Effector memory CD8-positive, alpha-beta T cell (primary cell): ENCODE measurements at regions not wholly inside any gene's neighbourhood (a gene's known extent, or its start where the extent isn't known, plus 50 kb on each side); places are given as distances from the start of the nearest gene placed in this dataset.
"Not testable (repeated sequence)": the region's sequence is repeated elsewhere in the genome, so short reads cannot be mapped to it uniquely, and the experiment has no call there.

Experiments
- ATAC-seq: fragments of 150-1000 bp; cut with Tn5 transposase; replicated peaks from 2 replicates; pipeline ENCODE4 v1.10.0; 2021; ENCODE audit warnings: mild to moderate bottlenecking, moderate library complexity
- DNase-seq, 3 experiments: peaks; one replicate each; pipeline ENCODE4 v3.0.0; 2021
- H3K27ac Mint-ChIP-seq, 2 donors: one replicate each; pipeline ENCODE4 v1.8.0; 2022; ENCODE audit warnings: mild to moderate bottlenecking in 2 of 2, mixed read lengths in 2 of 2, moderate library complexity in 2 of 2
- H3K27me3 Mint-ChIP-seq, 2 donors: one replicate each; pipeline ENCODE4 v1.8.0; 2022; ENCODE audit warnings: mixed read lengths in 2 of 2
- H3K36me3 Mint-ChIP-seq: one replicate; pipeline ENCODE4 v1.8.0; 2022; ENCODE audit warnings: mild to moderate bottlenecking, moderate library complexity, mixed read lengths; ENCODE audit not compliant: insufficient read depth
- H3K4me1 Mint-ChIP-seq, 2 donors: one replicate each; pipeline ENCODE4 v1.8.0; 2022; ENCODE audit warnings: low read depth in 2 of 2, mixed read lengths in 2 of 2
- H3K4me3 Mint-ChIP-seq, 2 donors: one replicate each; pipeline ENCODE4 v1.8.0; 2022; ENCODE audit warnings: mild to moderate bottlenecking in 2 of 2, mixed read lengths in 2 of 2, moderate library complexity in 2 of 2
- H3K9me3 Mint-ChIP-seq, 2 donors: one replicate each; pipeline ENCODE4 v1.8.0; 2022; ENCODE audit warnings: mixed read lengths in 2 of 2

GRCh38 chr2:239822146-239822831 is 202.9 kb downstream of the NDUFA10 start:
- DNase-seq (no peak), ATAC-seq (no peak)
- H3K27me3 Mint-ChIP-seq, result peaks cover 38 to 76% of the 10 kb centered on the region in 2 donors
- no peaks in the 10 kb centered on the region for H3K9me3 Mint-ChIP-seq
- H3K36me3 Mint-ChIP-seq, result no peaks in the 10 kb centered on the region
- H3K27ac Mint-ChIP-seq, result no peak overlapping the region
- H3K4me3 Mint-ChIP-seq, result no peak overlapping the region
- H3K4me1 Mint-ChIP-seq, result peaks cover 0 to 7% of the 10 kb centered on the region in 2 donors

DNA sequence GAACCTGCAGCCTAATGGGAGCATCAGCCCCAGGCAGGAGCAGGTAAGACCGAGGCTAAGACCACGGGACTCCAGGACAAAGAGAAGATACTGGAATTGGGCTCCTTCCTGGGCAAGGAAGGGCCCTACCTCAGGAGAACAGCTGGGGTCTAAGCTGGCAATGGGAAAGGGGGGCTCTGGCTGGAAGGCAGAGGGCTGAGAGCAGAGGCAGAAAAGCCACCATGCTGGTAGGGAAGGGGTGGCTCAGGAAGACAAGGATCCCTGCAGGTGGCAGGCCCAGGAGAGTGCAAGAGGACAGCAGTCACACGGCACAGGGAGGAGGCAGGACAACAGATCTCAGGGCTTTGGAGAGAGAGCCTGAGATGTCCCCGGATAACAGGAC is 203.5 kb downstream of the NDUFA10 start:
- no peaks in the 10 kb centered on the region for H3K9me3 Mint-ChIP-seq
- H3K4me3 Mint-ChIP-seq, result no peak overlapping the region
- no peak for ATAC-seq
- H3K36me3 Mint-ChIP-seq, result no peaks in the 10 kb centered on the region
- peaks cover 38 to 71% of the 10 kb centered on the region in 2 donors for H3K27me3 Mint-ChIP-seq
- H3K27ac Mint-ChIP-seq, result no peak overlapping the region
- no peak for DNase-seq
- peaks cover 0 to 7% of the 10 kb centered on the region in 2 donors for H3K4me1 Mint-ChIP-seq

GRCh38 chr2:239820836-239821693 is 204.1 kb downstream of the NDUFA10 start:
- DNase-seq (no peak), ATAC-seq (no peak)
- no peaks in the 10 kb centered on the region for H3K36me3 Mint-ChIP-seq
- H3K4me3 Mint-ChIP-seq, result no peak overlapping the region
- no peaks in the 10 kb centered on the region for H3K9me3 Mint-ChIP-seq
- H3K4me1 Mint-ChIP-seq, result peaks cover 0 to 7% of the 10 kb centered on the region in 2 donors
- H3K27me3 Mint-ChIP-seq, result peaks cover 38 to 66% of the 10 kb centered on the region in 2 donors
- H3K27ac Mint-ChIP-seq, result peak overlapping the region; percentile 49 to 70

DNA sequence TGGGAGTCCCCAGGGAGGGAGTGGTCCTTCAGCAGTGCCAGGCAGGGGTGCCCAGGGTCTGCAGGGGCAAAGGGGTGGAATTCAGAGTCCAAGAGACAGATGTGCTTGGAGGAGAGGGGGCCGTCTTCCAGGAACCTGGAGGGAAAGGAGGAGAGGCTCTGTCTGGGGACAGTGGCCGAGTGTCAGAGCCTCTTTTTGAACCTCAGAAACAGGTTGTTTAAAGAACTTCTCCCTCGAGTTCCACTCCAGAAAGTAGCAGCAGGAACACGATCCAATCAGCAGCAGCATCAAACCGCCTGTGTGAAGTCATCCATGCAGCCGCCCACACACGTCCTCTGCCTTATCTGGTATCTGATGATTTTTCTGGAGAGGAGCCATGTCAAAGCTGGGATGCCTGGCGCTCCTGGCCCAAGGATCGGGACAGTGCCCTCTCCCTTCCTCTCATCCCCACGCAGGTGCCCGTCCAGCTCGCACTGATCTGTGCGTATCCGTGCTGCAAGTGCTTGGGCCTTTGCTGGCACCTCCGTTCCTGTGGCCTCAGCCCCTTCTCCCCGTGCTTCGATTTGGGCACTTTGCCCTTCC is 205.1 kb downstream of the NDUFA10 start:
- ATAC-seq, result no peak

GRCh38 chr2:239819091-239819973 is 205.8 kb downstream of the NDUFA10 start:
- Mint-ChIP-seq H3K27me3 (peaks cover 39 to 71% of the 10 kb centered on the region in 2 donors), H3K4me1 (peaks cover 0 to 5% of the 10 kb centered on the region in 2 donors)
- ATAC-seq, result no peak

More for the DNA sequence above, 205.1 kb downstream of the NDUFA10 start:
- Mint-ChIP-seq H3K9me3 (no peaks in the 10 kb centered on the region), H3K27me3 (peaks cover 38 to 73% of the 10 kb centered on the region in 2 donors), H3K4me1 (peaks cover 0 to 7% of the 10 kb centered on the region in 2 donors), H3K36me3 (no peaks in the 10 kb centered on the region), H3K4me3 (no peak overlapping the region), H3K27ac (peak overlapping the region; percentile 49 to 70)
- DNase-seq, result no peak

DNA sequence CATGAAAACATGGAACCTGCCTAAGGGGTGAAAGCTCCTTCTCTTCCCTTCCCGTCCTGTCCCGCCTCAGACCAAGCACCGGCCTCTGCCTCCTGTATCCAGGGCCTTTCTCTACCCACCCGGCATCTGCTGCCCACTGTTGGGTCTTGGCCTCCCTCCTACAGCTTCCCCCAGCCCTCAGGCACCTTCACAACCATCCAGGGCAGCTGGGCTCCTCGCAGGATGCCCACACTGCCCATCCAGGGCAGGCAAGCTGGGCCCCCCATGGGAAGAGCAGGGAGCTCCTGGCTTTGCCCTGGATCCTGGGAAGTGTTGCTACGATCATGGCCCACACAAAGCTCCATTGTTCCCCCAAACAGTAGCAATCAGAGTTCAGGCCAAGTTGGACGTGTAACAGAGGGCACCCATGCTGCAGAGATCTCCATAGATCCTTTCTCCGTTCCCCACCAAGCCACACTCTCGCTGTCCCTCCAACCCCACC is 206.6 kb downstream of the NDUFA10 start:
- no peak for ATAC-seq
- H3K27me3 Mint-ChIP-seq, result peaks cover 46 to 77% of the 10 kb centered on the region in 2 donors
- H3K4me3 Mint-ChIP-seq, result no peak overlapping the region

More at GRCh38 chr2:239819091-239819973, 205.8 kb downstream of the NDUFA10 start:
- no peaks in the 10 kb centered on the region for H3K36me3 Mint-ChIP-seq
- no peaks in the 10 kb centered on the region for H3K9me3 Mint-ChIP-seq
- H3K4me3 Mint-ChIP-seq, result no peak overlapping the region
- DNase-seq, result no peak
- H3K27ac Mint-ChIP-seq, result peak overlapping the region in 1 of 2 donors; percentile 72

GRCh38 chr2:239818086-239818485 is 207.1 kb downstream of the NDUFA10 start:
- Mint-ChIP-seq H3K27ac (no peak overlapping the region), H3K4me1 (peaks cover 0 to 5% of the 10 kb centered on the region in 2 donors), H3K4me3 (no peak overlapping the region), H3K27me3 (peaks cover 46 to 81% of the 10 kb centered on the region in 2 donors), H3K9me3 (no peaks in the 10 kb centered on the region), H3K36me3 (no peaks in the 10 kb centered on the region)
- DNase-seq (no peak), ATAC-seq (no peak)

More for the DNA sequence above, 206.6 kb downstream of the NDUFA10 start:
- Mint-ChIP-seq H3K9me3 (no peaks in the 10 kb centered on the region), H3K27ac (peak overlapping the region in 1 of 2 donors; percentile 72), H3K4me1 (peaks cover 0 to 5% of the 10 kb centered on the region in 2 donors), H3K36me3 (no peaks in the 10 kb centered on the region)
- no peak for DNase-seq

DNA sequence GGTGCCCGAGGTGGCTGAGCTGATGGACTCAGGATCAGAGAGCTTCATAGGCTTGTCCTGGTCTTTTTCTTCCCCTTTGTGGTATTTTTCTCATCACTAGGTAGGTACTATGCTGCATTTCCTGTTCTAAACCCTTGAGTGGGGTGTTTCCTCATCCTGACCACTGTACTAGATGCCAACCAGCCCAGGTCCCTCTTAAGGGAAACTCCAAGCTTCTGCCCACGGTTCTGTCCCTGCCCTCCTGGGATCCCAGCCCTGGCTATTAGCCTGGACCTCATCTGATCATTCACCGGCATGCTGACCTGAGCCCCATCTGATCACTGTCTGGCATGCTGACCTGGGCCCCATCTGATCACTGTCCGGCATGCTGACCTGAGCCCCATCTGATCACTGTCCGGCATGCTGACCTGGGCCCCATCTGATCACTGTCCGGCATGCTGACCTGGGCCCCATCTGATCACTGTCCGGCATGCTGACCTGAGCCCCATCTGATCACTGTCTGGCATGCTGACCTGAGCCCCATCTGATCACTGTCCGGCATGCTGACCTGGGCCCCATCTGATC is 207.6 kb downstream of the NDUFA10 start:
- not testable (repeated sequence) for ATAC-seq, DNase-seq, H3K4me1 Mint-ChIP-seq, H3K4me3 Mint-ChIP-seq, H3K9me3 Mint-ChIP-seq, H3K36me3 Mint-ChIP-seq, H3K27ac Mint-ChIP-seq
- peaks cover 42 to 81% of the 10 kb centered on the region in 2 donors for H3K27me3 Mint-ChIP-seq

- no peak overlapping the region for H3K27ac Mint-ChIP-seq
Observed at GRCh38 chr2:239816576-239817467, 208.3 kb downstream of the NDUFA10 start.

DNA sequence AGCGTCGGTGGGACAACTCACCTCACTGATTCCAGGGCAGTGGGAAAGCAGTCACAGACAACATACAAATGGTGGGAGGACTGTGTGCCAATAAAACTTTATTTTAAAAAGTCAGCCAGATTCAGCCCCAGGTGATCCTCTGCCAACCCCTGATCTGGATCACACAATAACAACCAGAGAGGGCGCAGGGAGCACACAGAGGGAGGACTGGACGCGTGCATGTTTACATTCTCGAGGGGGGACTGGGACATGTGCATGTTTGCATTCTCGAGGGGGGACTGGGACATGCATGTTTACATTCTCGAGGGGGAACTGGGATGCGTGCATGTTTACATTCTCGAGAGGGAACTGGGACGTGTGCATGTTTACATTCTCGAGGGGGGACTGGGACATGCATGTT is 209.5 kb downstream of the NDUFA10 start:
- Mint-ChIP-seq H3K27ac (peak overlapping the region in 1 of 2 donors; percentile 20), H3K36me3 (no peaks in the 10 kb centered on the region)
- ATAC-seq, result no peak

More at GRCh38 chr2:239816576-239817467, 208.3 kb downstream of the NDUFA10 start:
- Mint-ChIP-seq H3K4me3 (no peak overlapping the region), H3K9me3 (no peaks in the 10 kb centered on the region), H3K27me3 (peaks cover 35 to 81% of the 10 kb centered on the region in 2 donors), H3K36me3 (no peaks in the 10 kb centered on the region), H3K4me1 (peaks cover 0 to under 1% of the 10 kb centered on the region in 2 donors)
- DNase-seq (no peak), ATAC-seq (no peak)

DNA sequence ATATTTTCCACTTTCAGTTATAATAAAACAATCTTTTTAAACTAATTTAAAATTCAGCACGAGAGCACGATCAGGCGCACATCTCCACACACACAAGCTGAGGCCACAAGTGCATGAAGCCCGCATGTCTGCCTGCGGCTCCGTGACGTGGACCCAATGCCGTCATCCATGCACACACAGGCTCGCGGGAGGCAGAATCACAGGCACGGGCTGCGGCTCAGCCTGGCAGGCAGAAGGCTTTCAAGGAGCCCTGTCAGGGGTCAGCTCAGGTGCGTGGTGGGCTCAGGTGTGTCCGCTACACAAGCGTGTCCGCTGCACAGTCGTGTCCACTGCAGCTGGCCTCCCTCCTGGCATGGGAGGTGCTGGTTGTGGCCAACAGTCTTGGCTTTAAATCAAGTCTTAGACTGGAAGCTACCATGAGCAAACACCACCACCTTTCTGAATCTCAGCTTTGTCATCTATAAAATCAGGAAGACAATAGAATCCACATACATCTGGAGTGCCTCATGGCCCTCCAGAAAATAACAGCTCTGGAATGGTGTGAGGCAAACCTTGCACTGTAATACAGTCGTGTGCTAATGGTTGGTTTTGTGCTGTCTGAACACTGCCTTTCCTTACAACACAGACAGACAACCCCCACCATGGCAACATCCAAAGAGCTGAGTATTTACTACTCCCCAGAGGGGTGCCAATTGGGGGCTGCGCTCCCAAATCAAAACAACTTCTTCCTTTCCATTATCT is 210.1 kb downstream of the NDUFA10 start:
- ATAC-seq (no peak), DNase-seq (no peak)
- peaks cover 21 to 75% of the 10 kb centered on the region in 2 donors for H3K27me3 Mint-ChIP-seq
- H3K4me3 Mint-ChIP-seq, result no peak overlapping the region
- no peaks in the 10 kb centered on the region for H3K9me3 Mint-ChIP-seq
- H3K36me3 Mint-ChIP-seq, result no peaks in the 10 kb centered on the region
- H3K4me1 Mint-ChIP-seq, result no peaks in the 10 kb centered on the region
- H3K27ac Mint-ChIP-seq, result peak overlapping the region in 1 of 2 donors; percentile 20

More for the DNA sequence above, 209.5 kb downstream of the NDUFA10 start:
- H3K27me3 Mint-ChIP-seq, result peaks cover 27 to 75% of the 10 kb centered on the region in 2 donors
- DNase-seq, result no peak
- no peaks in the 10 kb centered on the region for H3K4me1 Mint-ChIP-seq
- H3K9me3 Mint-ChIP-seq, result no peaks in the 10 kb centered on the region
- H3K4me3 Mint-ChIP-seq, result no peak overlapping the region
